ENCODE measurements at regions not wholly inside any gene's neighbourhood (a gene's known extent, or its start where the extent isn't known, plus 50 kb on each side); places are given as distances from the start of the nearest gene placed in this dataset.

- no peak for TF ChIP-seq CTCF (IDR thresholded peaks at IDR 0.05)
- TF ChIP-seq POLR2A (IDR thresholded peaks at IDR 0.05), result no peak
Measured at GRCh38 chr10:43818687-43819086, 170.0 kb upstream of the ZNF32 start.
